ENCODE measurements at regions not wholly inside any gene's neighbourhood (a gene's known extent, or its start where the extent isn't known, plus 50 kb on each side); places are given as distances from the start of the nearest gene placed in this dataset.
A peak's percentile ranks its signal among the peaks of the same experiment; 100 is the strongest.
"Not testable (repeated sequence)": the region's sequence is repeated elsewhere in the genome, so short reads cannot be mapped to it uniquely, and the experiment has no call there.

- no peak for DNase-seq
Measured at GRCh38 chr10:11691319-11691755, 50.8 kb upstream of the ECHDC3 start.

DNA sequence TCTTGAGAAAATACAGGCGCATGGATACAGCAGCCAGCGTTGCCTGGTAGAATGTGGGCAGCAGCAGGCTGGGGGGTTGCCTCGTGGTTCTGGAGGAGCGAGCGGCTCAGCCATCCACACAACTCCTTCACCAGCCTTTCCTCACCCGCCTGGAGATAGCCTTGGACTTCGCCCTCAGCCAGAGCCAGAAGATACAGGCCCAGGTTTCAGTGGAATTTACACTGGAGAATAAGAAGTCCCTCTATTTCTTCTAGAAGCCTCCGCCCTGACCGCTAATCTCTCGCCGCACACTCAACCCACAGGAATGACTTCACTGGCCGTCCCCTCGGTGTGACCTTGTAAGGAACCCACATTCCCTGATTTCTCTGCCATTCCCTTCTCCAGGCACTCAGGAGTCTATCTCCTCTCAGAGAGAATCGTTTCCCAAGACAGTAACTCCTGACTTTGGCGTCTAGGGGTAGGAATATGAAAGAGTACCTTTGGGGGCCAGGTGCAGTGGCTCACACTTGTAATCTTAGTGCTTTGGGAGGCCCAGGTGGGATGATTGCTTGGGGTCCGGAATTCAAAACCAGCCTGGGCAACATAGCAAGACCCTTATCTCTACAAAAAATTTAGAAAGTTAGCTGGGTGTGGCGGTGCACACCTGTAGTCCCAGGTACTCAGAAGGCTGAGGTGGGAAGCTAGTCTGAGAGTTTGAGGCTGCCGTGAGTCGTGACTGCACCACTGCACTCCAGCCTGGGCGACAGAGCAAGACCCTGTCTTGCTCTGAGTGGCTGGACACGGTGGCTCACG lies 52.0 kb upstream of the ECHDC3 start:
- no peak for DNase-seq

DNA sequence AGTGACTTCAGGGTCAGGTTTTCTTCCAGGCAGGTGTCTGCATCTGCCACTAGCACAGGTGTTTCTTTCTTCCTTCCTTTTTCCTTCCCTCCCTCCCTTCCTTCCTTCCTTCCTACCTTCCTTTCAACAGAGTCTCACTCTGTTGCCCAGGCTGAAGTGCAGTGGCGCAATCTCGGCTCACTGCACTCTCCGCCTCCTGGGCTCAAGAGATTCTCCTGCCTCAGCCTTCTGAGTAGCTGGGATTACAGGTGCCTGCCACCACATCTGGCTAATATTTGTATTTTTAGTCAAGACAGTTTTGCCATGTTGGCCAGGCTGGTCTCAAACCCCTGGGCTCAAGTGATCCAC lies 53.8 kb upstream of the ECHDC3 start:
- DNase-seq = not testable (repeated sequence)

DNA sequence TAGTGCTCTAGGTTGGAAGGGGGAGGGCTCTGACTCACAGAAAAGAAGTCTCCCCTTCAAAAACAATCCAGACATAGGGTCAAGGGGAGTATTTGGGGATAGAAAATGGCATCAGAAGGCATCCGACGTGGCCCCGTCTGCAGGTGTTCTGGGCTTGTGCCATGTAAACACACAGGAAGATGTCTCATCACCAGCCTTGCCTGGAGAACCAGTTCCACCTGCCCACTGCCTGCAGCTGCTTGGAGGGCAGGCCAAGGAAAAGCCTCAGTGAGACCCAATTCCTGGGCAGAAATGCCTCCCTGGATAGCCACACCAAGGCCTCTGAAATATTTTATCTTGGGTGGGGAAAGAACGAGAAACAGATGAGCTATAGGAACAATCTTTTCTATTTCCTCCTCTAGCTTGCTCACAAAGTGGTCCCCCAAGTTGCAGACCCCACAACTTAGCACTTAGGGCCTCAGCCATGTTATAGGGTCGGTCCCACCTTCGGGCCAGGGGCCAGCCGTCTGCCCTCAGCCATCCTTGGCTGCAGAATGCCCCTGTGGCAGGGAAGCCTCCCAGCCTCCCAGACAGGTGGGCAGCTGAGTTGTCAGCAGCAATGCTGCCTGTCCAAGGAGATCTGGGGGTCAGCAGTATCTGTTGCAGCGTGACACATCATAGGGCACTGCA lies 54.3 kb upstream of the ECHDC3 start:
- DNase-seq = no peak

GRCh38 chr10:11687357-11687771 lies 54.8 kb upstream of the ECHDC3 start:
- DNase-seq = no peak

DNA sequence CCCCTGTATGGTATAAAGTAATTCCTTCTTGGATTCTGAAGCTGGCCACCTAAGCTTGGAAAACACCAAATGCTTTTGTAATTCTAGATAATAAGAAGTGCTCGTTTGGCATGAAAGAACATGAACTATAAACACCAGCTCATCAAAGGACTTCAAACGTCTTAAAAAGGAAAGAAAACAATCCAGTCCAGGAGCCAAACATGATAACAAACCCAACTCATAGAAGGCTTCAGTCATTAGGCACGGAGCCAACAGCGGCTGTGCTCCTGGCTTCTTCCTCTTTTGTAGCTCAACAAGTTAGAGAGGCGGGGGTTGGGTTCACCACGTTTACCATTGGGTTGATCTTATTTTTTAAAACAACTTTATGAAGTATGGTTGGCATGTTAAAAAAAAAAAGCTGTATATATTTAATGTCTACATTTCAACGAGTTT lies 56.4 kb upstream of the ECHDC3 start:
- no peak for DNase-seq

DNA sequence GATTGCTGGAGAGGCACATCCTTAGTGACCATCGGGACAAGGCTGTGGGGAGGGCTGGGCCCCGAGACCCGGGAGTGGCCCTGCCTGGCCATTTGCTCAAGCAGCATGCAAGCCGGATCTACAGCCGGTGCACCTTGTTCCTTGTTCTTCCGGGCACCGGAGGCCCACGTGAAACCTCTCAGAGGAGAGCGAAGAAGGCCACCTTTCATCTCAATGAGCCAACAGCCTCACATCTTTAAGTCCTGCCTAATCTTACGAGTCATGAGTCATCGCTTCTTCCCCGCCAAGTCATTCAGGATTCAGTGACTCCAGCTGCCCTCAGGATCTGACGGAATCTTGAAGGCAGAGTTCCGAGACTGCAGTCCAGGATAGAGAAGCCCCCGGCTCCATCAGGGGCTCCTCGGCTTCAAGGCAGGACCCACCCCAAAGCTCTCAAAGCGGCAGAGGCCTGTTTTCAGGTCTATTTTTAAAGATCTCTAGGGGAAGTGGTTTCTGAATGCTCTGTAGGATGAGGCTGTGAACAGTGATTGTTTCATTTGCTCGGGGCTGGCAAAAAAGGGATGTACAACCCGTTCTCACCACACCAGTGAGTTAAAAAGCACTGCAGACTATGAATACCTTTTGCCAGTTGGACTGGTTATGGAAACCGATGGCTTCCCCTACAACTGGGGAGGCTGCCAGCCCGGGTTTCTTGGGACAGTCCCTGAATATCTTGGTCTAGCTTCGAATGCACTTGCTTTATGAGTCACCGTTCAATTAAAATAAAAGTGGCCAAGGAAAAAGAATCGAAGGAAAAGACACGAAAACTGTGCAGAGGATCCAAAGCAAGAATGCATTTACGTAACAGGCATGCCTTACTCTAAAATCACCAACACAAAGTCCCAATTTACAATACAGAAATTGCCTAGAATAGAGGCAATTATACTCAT lies 57.2 kb upstream of the ECHDC3 start:
- DNase-seq = peak; percentile 43 to 79

- DNase-seq = not testable (repeated sequence)
Measured at GRCh38 chr10:11684341-11684716, 57.9 kb upstream of the ECHDC3 start.

DNA sequence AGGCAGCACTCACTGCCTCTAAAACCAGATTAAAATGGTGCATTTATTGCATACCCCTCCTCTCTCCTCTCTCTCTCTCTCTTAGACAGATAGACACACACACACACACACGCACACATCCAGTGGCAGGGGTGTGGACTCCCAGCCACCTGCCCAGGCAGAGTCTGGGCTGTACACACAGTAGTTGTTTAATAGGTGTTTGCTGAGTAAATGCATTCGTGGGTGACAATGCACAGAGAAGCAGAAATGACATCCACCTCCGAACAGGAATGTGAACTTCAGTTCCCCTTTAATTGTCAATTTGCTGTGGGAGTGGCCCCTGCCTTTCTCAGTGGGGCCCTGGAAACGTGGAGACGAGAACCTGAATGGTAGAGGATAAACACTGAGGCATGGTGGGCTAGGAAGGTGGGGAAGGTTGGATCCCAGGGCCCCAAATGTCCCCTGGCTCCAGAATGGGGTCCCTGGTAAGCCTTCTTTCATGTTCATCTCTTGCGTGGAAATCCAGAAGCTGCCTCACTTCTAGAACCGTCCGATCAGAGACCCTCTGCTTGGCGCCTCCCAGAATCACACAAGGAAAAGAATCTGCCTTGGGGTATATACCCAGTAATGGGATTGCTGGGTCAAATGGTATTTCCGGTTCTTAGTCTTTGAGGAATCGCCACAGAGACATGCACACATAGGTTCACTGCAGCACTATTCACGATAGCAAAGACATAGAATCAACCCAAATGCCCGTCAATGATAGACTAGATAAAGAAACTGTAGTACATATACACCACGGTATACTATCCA lies 58.5 kb upstream of the ECHDC3 start:
- no peak for DNase-seq

DNA sequence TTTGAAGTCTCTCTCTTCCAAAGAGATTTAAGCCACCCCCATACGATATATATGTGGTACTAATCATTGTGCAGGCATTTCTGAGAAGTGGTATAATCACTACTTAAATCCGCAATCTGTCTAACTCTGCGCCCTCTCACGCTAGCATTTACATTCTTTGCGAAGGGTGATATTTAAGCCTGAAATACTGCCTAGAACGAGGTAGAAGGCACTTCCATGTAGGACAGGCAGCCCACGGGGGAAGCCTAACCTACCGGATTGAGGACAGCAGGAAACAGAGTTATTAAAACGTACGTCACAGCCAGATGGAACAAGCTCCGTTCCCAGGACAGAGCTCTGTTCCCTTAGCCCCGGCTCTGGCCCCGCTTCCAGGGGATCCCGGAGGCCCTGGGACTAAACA lies 59.3 kb upstream of the ECHDC3 start:
- no peak for DNase-seq

GRCh38 chr10:11682267-11682683 lies 59.9 kb upstream of the ECHDC3 start:
- no peak for DNase-seq

DNA sequence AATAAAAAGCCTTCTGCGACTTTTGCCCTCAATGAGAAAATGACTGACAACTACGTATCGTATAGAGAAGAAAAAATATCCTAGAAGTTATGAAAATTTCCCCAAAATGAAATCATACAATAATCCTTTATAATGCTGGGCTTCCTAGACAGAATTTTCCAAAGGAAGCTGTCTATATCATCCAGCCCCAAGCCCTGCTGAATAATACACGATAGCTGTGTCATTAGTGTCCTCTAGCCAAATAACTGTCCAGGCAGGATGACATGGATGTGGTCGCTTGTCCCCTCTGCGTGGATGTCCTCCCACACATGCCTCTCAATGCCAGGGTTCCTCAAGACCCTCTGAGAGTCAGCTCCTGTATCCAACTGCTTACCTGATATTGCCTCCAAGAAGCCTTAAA lies 61.7 kb upstream of the ECHDC3 start:
- DNase-seq = no peak

DNA sequence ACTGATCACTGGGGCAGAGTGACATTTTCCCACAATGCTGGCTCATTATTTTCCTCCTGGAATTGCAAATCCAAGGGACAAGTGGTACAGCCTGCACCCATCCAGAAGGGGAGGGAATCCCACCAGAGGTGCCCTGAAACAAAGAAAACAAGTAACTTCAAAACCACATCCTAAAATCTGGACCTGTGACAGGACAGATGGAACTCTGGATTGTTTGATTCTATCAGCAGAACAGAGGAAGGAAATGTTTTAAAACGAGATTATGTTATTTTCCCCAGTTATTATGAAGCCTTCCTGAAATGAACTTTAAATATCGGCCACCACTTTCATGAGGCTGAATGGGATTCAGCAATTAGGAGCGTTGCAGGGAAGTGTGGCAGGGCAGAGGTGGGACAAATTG lies 62.2 kb upstream of the ECHDC3 start:
- no peak for DNase-seq

- DNase-seq = no peak
Measured at GRCh38 chr10:11678074-11678793, 63.9 kb upstream of the ECHDC3 start.

DNA sequence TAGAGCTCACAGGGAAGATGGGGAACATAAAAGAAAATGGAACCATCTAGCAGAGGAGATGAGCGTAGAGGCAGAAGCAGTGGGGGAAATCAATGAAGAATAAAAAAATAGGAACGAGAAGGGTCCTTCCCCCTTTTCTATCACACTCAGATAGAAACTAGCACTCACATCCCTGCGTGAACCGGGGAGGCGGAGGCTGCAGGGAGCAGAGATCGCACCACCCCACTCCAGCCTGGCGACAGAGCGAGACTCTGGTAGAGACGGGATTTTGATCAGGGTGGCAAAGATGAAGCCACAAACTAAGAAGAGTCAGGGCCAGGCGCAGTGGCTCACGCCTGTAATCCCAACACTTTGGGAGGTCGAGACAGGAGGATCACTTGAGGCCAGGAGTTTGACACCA lies 64.7 kb upstream of the ECHDC3 start:
- no peak for DNase-seq

DNA sequence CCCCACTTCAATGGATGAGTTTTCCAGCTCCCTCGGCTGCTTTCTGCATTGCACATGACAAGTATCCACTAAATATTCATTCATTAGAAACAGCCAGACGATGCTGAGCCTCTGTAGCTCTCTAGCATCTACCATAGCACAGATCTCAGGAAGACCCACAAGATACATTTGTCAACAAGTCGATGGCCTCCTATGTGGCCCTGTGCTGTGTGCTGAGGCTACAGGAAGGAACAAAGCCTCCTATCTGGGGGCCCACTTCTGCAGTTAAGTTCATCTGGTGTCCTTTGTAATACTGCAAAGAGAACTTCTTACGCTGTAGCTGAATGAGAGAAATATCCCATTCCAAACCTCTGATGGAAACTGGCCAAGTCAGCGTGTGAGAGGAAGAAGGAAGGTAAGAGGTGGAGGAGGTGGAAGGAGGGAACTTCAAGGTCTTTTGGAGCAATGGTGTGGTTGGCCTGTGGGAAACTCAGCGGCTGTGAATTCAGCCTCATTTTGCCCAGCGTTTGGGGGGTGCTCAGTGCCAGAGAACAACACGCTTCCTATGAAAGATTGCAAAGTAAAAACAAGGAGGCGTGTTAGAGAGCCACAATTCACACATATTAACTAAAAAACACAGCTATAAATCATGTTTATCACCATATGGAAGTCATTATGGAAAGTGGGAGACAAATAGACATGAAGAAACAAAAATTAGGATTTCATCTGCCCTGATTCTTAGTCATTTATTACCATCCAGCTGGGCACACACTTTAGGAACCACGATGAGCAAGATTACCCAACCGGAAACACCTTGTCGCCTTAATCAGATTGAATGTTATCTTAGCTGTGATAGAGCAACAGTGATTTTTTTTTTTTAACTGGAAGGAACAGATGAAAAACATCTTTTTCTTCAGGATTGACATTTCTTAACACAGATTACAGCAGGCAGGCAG lies 62.2 kb upstream of the USP6NL start:
- no peak for DNase-seq

DNA sequence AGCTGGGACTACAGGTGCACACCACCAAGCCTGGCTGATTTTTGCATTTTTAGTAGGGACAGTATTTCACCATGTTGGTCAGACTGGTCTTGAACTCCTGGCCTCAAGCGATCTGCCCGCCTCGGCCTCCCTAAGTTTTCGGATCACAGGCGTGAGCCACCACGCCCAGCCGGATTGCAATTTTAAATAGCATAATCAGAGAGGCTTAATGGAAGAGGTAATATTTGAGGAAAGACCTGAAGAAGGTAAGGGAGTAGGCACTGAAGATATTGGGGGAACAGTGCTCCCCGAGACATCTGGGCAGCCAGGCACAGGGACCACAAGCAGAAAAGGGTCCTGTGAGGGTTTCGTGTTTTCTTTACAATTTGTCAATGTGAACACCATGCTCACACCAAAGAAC lies 61.4 kb upstream of the USP6NL start:
- DNase-seq = no peak

DNA sequence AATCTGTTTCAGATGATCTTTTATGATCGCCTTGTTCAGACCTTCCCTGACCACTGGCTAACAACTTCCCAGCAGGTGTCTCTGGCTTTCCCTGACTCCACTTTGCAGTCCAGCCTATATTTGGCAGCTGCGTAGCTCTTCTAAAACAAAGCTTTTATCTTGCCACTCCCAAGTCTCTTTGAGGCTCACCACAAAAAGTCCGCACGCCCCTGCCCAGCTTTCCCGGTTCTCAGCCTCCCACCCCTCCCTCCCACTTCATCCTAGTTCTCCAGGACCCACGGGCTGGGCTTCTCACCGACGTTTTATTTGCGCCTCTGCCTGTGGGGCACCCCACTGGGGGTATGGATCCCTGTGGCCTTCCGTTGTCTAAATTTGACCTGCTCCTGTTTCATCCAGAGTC lies 58.9 kb upstream of the USP6NL start:
- DNase-seq = no peak

- no peak for DNase-seq
Measured at GRCh38 chr10:11668847-11669610, 57.6 kb upstream of the USP6NL start.

GRCh38 chr10:11667756-11668155 lies 56.3 kb upstream of the USP6NL start:
- DNase-seq = no peak
